Epithelial cell of esophagus (primary cell): ENCODE measurements at regions not wholly inside any gene's neighbourhood (a gene's known extent, or its start where the extent isn't known, plus 50 kb on each side); places are given as distances from the start of the nearest gene placed in this dataset.

Source experiments
- DNase-seq: peaks from one replicate; pipeline ENCODE4 v3.0.0; 2010; ENCODE audit warnings: low read depth
- H3K4me3 ChIP-seq: 2 replicates; pipeline ENCODE4 v1.5.1; 2011; ENCODE audit warnings: mild to moderate bottlenecking, low read length, control low read depth
- TF ChIP-seq, protein P1 (sequence below): IDR thresholded peaks from 2 replicates; pipeline ENCODE4 v1.5.1; 2011; ENCODE audit warnings: low read depth, mild to moderate bottlenecking, low read length, control low read depth, inconsistent platforms; ENCODE audit not compliant: insufficient read depth; ENCODE audit errors: missing control alignments

DNA sequence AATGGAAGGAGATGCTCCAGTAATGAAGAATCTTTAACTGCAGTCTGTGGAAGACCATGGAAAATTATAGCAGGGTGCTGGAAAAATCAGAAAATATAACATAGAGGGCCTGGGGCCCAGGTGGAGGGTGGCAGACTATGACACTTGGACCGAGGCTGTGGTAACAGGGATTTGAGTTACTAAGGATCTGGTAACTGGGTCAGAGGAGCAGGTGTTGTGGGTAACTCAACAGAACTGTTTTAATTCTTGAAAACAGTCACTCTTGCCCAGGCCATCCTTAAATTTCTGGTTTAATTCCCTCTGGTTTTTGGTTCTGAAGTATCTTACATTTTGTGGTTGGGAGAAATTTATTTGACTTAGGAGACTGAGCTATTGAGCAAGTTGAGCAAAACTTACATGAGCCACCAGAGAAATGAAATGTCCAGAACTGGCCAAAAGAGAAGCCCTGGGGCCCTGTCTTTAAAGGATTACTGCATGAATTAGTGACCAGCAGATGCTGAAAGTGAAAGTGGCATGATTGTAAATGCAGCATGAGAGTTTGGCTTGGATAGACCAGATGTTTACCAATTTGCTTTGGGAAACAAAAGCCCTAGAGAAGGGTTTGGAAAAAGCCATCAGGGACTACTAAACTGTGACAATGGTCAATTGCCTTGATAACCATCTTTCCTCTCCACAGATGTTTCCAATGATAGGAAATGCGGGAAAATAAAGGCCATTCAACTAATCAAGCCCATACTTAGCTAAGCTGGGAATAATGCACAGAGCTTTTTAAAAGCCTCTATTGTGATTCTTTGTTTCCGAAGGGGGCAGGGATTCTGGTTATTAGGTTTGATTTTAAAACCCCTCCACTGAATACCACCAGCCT lies 374.9 kb upstream of the TGFBR2 start:
- TF ChIP-seq, protein P1, sequence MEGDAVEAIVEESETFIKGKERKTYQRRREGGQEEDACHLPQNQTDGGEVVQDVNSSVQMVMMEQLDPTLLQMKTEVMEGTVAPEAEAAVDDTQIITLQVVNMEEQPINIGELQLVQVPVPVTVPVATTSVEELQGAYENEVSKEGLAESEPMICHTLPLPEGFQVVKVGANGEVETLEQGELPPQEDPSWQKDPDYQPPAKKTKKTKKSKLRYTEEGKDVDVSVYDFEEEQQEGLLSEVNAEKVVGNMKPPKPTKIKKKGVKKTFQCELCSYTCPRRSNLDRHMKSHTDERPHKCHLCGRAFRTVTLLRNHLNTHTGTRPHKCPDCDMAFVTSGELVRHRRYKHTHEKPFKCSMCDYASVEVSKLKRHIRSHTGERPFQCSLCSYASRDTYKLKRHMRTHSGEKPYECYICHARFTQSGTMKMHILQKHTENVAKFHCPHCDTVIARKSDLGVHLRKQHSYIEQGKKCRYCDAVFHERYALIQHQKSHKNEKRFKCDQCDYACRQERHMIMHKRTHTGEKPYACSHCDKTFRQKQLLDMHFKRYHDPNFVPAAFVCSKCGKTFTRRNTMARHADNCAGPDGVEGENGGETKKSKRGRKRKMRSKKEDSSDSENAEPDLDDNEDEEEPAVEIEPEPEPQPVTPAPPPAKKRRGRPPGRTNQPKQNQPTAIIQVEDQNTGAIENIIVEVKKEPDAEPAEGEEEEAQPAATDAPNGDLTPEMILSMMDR: no peak
- no peak for DNase-seq

GRCh38 chr3:30232142-30232541 lies 374.3 kb upstream of the TGFBR2 start:
- H3K4me3 ChIP-seq: no peak overlapping the region
- DNase-seq: no peak
- TF ChIP-seq, protein P1: no peak

More for the DNA sequence above, 374.9 kb upstream of the TGFBR2 start:
- no peak overlapping the region for H3K4me3 ChIP-seq

DNA sequence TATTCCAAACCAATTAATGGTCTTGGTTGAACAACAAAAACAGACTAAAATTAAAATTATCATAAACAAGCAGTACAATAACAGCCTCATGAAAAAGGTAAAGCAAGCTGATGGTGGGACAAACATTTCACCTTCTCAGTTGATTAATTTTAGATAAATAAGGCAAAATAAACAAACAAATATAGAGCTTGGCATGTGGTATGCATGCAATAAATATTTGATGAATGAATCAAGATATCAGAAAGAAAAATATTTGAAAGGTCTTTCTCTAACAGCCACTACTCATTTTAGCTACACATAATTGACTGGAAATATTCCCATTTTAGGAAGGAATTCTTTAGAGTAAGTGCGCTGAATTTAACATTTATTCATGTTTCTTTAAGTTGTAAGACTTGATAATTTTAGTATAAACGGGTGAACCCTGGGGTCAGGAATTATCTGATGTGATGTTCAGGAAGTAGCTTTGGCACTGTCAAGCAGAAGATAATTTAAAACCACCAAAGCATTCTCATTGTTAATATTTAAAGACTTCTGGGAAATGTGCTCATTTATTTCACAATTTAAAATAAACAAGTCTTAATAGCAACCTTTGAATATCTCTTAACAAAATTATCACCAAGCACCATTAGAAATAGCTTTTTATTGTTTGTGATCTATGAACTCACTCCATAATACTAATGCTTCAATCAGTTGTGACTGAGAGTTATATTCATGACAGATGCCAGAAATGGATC lies 372.3 kb upstream of the TGFBR2 start:
- TF ChIP-seq, protein P1: no peak
- DNase-seq: no peak
- H3K4me3 ChIP-seq: no peak overlapping the region

DNA sequence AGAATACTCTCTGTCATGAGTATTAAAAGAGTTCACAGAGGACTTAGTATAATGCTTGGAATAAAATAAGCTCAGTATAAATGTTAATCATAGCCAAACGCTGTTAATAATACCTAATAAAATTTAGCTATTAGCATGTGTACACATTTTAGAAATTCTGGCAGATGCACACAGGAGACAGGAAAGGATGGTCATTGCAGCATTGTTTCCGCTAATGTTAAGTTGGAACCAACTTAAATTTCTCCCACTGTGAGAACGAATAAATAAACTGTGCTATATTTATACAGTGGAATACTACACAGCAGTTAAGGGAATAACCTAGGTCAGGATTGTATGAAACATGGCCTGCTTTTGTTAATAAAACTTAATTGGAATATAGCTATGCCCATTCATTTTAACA lies 370.4 kb upstream of the TGFBR2 start:
- no peak overlapping the region for H3K4me3 ChIP-seq
- DNase-seq: no peak
- TF ChIP-seq, protein P1: no peak

- TF ChIP-seq, protein P1: no peak
- H3K4me3 ChIP-seq: no peak overlapping the region
- DNase-seq: peak; percentile 39
These were observed 364.7 kb upstream of the TGFBR2 start for GRCh38 chr3:30241721-30242120.

GRCh38 chr3:30245858-30246622 lies 360.4 kb upstream of the TGFBR2 start:
- H3K4me3 ChIP-seq: no peak overlapping the region
- no peak for DNase-seq
- TF ChIP-seq, protein P1: no peak
